Calu3 (cell line): ENCODE measurements at regions not wholly inside any gene's neighbourhood (a gene's known extent, or its start where the extent isn't known, plus 50 kb on each side); places are given as distances from the start of the nearest gene placed in this dataset.

ENCODE experiments used
- BruUV-seq: library from RNA; stranded (reverse); fragments of 400-500 nt; replicated peaks from 2 replicates; lab custom pipeline; 2021; lab: Mats Ljungman, UMichigan
- CTCF ChIA-PET: fragments of 300-600 bp; sonication (Branson Sonifier 250); formaldehyde crosslinking; loops from one replicate; lab custom pipeline; 2022; ENCODE audit warnings: antibody characterized with exemption; lab: Charles Lee
- DNase-seq: peaks from one replicate; pipeline ENCODE4 v3.0.0; 2022
- H3K27ac Mint-ChIP-seq: one replicate; pipeline ENCODE4 v1.8.0; 2022; ENCODE audit warnings: mixed read lengths; ENCODE audit not compliant: unreplicated experiment
- H3K27me3 Mint-ChIP-seq: one replicate; pipeline ENCODE4 v1.8.0; 2022; ENCODE audit warnings: mixed read lengths; ENCODE audit not compliant: unreplicated experiment
- H3K36me3 Mint-ChIP-seq: one replicate; pipeline ENCODE4 v1.8.0; 2022; ENCODE audit warnings: mild to moderate bottlenecking, moderate library complexity, mixed read lengths; ENCODE audit not compliant: insufficient read depth, unreplicated experiment
- H3K4me1 Mint-ChIP-seq: one replicate; pipeline ENCODE4 v1.8.0; 2022; ENCODE audit warnings: mild to moderate bottlenecking, low read depth, mixed read lengths; ENCODE audit not compliant: unreplicated experiment
- H3K4me3 Mint-ChIP-seq: one replicate; pipeline ENCODE4 v1.8.0; 2022; ENCODE audit warnings: mild to moderate bottlenecking, low read depth, moderate library complexity, mixed read lengths; ENCODE audit not compliant: unreplicated experiment
- H3K9me3 Mint-ChIP-seq: one replicate; pipeline ENCODE4 v1.8.0; 2022; ENCODE audit warnings: low read depth, mixed read lengths; ENCODE audit not compliant: unreplicated experiment
- CTCF ChIP-seq: fragments of 200-600 bp; IDR thresholded peaks from one replicate; pipeline ENCODE4 v1.8.0; 2022; ENCODE audit warnings: antibody characterized with exemption; ENCODE audit not compliant: unreplicated experiment
- intact Hi-C: fragments of 100-400 bp; cut with micrococcal nuclease; formaldehyde crosslinking; loops from one replicate; pipeline ENCODE4 v1.10.0; 2022; ENCODE audit not compliant: unreplicated experiment

GRCh38 chr7:80584778-80585177, 53.7 kb upstream of the CD36 start:
- no peak for TF ChIP-seq CTCF
- Mint-ChIP-seq H3K36me3 (no peaks in the 10 kb centered on the region), H3K4me1 (peaks cover 9% of the 10 kb centered on the region), H3K4me3 (no peak overlapping the region), H3K9me3 (no peaks in the 10 kb centered on the region), H3K27ac (no peak overlapping the region), H3K27me3 (no peaks in the 10 kb centered on the region)
- peak; percentile 29 for DNase-seq
- CTCF ChIA-PET, result no interaction called here
- intact Hi-C loops, result no loop called here
- no TSS peak for BruUV-seq

- Mint-ChIP-seq H3K4me3 (no peak overlapping the region), H3K36me3 (no peaks in the 10 kb centered on the region), H3K9me3 (no peaks in the 10 kb centered on the region), H3K4me1 (peaks cover 9% of the 10 kb centered on the region), H3K27ac (no peak overlapping the region), H3K27me3 (no peaks in the 10 kb centered on the region)
- intact Hi-C loops, result no loop called here
- no peak for TF ChIP-seq CTCF
- no peak for DNase-seq
- CTCF ChIA-PET, result no interaction called here
- BruUV-seq, result no TSS peak
These were observed 50.9 kb upstream of the CD36 start for GRCh38 chr7:80587538-80587937.

- Mint-ChIP-seq H3K9me3 (no peaks in the 10 kb centered on the region), H3K27me3 (no peaks in the 10 kb centered on the region), H3K36me3 (no peaks in the 10 kb centered on the region), H3K27ac (no peak overlapping the region), H3K4me1 (peaks cover 9% of the 10 kb centered on the region), H3K4me3 (no peak overlapping the region)
- intact Hi-C loops, result no loop called here
- TF ChIP-seq CTCF, result no peak
- CTCF ChIA-PET, result no interaction called here
- DNase-seq, result no peak
- no TSS peak for BruUV-seq
These were observed 49.9 kb upstream of the CD36 start for GRCh38 chr7:80588591-80588990.
